HG03095 (cell line): ENCODE measurements at regions not wholly inside any gene's neighbourhood (a gene's known extent, or its start where the extent isn't known, plus 50 kb on each side); places are given as distances from the start of the nearest gene placed in this dataset.
"Not testable (repeated sequence)": the region's sequence is repeated elsewhere in the genome, so short reads cannot be mapped to it uniquely, and the experiment has no call there.

Experiments used
- ATAC-seq: cut with Tn5 transposase; IDR thresholded peaks from one replicate; pipeline ENCODE4 v1.9.1; 2021; ENCODE audit warnings: moderate library complexity; ENCODE audit not compliant: unreplicated experiment

- no peak for ATAC-seq
These were observed 1036.6 kb downstream of the CDH11 start for GRCh38 chr16:64085296-64085695.

- no peak for ATAC-seq
These were observed 1037.2 kb downstream of the CDH11 start for GRCh38 chr16:64084706-64085105.

DNA sequence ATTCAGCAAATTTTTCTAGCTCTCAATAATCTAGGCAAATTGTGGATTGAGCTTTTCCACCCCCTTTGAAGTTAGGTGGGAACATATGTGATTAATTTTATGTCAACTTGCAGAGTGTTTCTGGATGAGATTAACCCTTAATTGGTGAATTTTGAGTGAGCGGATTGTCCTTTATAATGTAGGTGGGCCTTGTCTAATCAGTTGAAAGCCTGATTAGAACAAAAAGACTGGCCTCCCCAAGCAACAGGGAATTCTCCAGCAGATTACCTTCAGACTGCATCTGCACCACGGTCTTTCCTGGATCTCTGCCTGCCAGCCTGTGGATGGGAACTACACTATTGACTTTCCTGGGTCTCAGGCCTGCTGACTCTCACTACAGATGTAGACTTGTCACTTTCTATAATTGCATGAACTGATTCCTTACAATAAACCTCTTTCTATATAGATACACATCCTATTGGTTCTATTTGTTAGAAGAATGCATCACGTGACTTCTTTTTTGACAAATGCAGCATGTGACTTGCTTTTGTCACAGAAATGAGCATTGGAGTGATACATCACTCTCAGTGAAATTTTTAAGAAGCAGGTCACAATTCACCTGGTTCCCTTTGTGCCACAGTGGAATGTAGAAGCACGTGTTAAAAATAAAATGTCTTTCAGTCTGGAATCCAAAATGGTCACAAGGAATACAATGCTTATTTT is 1038.3 kb downstream of the CDH11 start:
- no peak for ATAC-seq

GRCh38 chr16:64077242-64077641 is 1044.6 kb downstream of the CDH11 start:
- no peak for ATAC-seq

DNA sequence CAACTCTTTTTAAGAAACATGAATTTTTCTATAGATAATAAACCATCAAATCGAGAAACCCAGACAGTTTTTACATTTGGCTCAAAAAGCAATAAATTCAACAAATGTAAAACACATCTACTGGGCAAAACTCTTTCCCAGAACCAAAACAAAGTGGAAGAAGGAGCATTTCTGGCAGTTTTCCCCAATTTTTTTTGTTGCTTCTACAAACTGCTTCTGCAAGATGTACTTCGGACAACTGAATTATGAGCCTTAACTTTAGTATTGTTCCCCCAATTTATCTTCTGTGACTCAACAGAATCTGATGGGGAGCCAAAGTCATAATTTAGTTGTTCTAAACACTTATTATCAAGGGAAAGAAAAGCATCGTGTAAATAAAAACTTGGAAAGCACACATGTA is 1047.2 kb downstream of the CDH11 start:
- ATAC-seq, result no peak

DNA sequence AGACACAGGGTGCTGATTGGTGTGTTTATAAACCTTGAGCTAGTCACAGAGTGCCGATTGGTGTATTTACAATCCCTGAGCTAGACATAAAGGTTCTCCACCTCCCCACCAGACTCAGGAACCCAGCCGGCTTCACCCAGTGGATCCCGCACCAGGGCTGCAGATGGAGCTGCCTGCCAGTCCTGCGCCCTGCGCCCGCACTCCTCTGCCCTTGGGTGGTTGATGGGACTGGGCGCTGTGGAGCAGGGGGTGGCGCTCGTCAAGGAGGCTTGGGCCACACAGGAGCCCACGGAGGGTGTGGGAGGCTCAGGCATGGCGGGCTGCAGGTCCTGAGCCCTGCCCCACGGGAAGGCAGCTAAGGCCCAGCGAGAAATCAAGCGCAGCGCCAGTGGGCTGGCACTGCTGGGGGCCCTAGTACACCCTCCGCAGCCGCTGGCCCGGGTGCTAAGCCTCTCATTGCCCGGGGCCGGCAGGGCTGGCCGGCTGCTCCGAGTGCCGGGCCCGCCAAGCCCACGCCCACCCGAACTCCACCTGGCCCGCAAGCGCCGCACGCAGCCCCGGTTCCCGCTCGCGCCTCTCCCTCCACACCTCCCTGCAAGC is 1049.6 kb downstream of the CDH11 start:
- not testable (repeated sequence) for ATAC-seq

DNA sequence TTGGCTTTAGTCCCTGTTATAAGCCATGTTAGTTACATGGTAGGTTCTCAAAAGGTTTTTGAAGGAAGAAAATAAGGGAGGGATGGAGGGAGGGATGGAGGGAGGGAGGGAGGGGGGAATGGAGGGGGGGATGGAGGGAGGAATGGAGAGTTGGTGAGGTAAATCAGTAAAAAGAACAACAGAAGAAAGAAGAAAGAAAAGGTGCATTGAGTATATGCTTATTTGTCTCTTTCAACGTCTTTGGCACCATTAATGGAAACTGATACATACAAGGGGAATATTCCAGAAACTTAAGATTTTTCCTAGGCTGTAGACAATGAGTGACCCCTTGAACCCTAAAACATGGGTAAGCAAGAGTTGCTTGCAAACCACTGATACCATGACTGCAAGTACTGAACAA is 1056.3 kb downstream of the CDH11 start:
- no peak for ATAC-seq

- ATAC-seq, result no peak
These were observed 1060.2 kb downstream of the CDH11 start for GRCh38 chr16:64061621-64062020.

DNA sequence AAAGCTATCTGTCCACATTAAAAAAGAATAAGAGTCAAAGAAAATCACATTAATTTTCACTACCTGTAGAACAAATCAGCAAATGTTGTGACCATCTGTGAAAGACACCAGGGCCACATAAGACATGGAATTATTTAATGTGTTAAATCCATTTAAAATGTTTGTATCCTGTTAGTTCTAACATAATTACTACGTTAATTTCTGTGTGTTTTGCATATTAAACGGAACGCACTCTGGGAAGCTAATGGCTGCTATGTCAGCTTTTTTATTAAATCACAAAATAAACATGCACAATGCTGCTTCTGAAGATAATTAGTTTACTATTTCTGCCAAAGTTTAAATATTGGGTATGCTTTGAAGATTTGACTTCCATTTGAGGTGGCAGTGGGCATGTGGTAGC is 1061.2 kb downstream of the CDH11 start:
- no peak for ATAC-seq

GRCh38 chr16:64058685-64059084 is 1063.2 kb downstream of the CDH11 start:
- no peak for ATAC-seq

GRCh38 chr16:64051824-64052223 is 1070.0 kb downstream of the CDH11 start:
- ATAC-seq, result no peak

DNA sequence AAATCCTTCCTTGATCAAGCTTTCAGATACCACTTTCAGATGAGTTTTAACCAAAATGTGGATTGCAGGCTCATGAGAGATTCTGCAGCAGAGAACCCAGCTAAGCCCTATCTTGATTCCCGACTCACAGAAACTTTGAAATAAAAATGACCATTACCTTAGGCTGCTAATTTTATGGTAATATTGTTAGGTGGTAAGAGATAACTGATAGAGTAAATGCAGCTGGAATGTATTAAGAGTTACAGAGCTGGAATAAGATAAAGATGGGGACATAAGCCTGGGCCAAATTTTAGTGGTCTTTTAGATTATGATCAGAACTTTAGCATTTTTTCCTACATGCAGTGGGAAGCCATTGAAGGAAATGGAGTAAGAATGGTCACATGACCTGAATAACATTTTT is 1074.0 kb downstream of the CDH11 start:
- ATAC-seq, result no peak

- no peak for ATAC-seq
These were observed 1074.7 kb downstream of the CDH11 start for GRCh38 chr16:64047207-64047606.

- no peak for ATAC-seq
These were observed 1086.5 kb downstream of the CDH11 start for GRCh38 chr16:64035337-64035736.

- no peak for ATAC-seq
These were observed 1102.5 kb downstream of the CDH11 start for GRCh38 chr16:64019339-64019738.

GRCh38 chr16:64017796-64018195 is 1104.1 kb downstream of the CDH11 start:
- ATAC-seq, result no peak

GRCh38 chr16:64013856-64014255 is 1108.0 kb downstream of the CDH11 start:
- no peak for ATAC-seq

GRCh38 chr16:64012166-64012565 is 1109.7 kb downstream of the CDH11 start:
- ATAC-seq, result no peak

GRCh38 chr16:64011650-64012049 is 1110.2 kb downstream of the CDH11 start:
- no peak for ATAC-seq

DNA sequence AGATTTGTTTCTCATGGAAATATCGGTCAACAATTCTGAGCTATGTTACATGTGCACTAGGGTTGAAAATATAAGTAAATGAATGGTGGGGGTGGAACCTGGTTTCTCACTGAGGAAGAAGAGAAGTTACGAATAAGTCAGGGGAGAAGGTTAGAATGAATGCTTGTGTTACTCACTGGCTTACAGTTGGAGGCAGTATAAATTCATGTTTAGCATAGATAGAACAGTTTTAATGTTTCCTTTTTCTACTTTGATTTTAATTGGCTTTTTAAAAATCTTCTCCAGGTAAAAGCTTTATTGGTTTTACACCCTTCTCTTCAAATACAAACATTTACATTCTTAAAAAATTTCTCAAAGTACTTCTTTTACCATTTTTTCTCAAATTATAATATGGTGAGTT is 1113.7 kb downstream of the CDH11 start:
- ATAC-seq, result no peak

DNA sequence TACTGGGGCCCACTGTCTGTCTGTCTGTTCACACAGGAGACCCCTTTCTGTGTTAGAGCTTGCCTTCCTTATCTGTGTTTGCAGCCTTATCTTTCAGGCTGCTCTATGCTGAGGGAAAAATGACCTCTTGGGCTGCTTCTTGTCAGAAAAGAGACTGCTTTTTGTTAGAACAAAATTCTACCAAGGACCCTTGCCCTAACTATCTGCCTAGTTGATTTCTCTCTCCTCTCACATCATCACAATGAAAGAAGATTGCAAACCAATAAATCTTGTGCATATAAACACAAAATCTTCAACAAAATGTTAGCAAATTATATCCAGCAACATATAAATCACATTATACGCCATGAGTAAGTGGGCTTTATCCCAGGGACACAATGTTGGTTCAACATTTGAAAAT is 1117.7 kb downstream of the CDH11 start:
- no peak for ATAC-seq

- no peak for ATAC-seq
These were observed 1126.8 kb downstream of the CDH11 start for GRCh38 chr16:63995025-63995424.

- ATAC-seq, result no peak
These were observed 1138.5 kb downstream of the CDH11 start for GRCh38 chr16:63983401-63983800.
